ENCODE measurements at regions not wholly inside any gene's neighbourhood (a gene's known extent, or its start where the extent isn't known, plus 50 kb on each side); places are given as distances from the start of the nearest gene placed in this dataset.

- DNase-seq, result no peak
These were observed 149.0 kb upstream of the KCTD1 start for GRCh38 chr18:26697186-26697884.

GRCh38 chr18:26696786-26697185, 148.4 kb upstream of the KCTD1 start:
- no peak for DNase-seq

GRCh38 chr18:26696308-26696707, 148.0 kb upstream of the KCTD1 start:
- no peak for DNase-seq

DNA sequence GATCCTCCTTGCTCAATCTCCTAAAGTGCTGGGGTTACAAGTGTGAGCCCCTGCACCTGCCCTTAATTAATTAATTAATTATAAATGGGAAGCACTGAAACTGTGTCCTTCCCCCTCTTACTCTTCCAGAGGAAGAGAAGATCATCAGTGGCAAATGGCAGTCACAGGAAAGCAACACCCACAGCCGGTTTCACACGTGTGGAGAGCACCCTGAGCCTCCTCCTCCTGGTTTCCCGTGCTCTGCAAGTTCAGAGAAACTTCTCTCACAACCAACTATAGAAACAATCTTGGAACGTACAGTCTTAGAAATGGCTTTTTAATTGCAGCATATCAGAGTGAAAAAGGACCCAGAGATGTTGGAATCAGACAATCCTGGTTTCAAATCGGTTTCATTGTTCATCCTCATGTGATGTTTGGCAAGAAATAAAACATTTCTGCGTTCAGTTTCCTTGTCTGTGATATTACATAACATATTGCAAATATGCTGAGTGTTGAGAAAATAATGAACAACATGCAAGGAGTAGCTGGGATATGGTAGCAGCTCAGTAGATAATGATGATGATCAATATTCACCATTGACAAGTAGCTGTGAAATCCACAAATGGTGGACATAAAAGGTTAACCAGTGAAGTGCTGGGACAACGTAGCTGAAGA, 141.0 kb upstream of the KCTD1 start:
- no peak for DNase-seq

DNA sequence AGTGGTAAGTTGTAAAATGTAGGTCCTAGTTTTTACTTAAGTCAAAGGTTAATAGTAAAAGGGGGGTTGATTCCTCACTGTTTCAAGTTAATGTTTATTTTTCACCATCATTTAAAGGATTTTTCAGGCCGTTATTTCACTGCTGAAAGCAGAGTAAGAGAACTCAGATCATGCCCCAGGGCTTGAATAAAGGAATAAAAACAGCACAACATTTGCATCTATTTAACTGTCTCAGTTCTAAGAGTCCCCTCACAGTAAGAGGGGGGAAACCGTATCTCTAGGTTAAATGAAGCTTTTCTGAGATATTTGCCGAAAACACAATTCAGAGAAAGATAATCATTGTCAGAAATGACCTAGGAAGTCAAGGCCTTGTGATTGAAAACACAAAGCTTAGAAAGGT, 138.2 kb upstream of the KCTD1 start:
- no peak for DNase-seq

DNA sequence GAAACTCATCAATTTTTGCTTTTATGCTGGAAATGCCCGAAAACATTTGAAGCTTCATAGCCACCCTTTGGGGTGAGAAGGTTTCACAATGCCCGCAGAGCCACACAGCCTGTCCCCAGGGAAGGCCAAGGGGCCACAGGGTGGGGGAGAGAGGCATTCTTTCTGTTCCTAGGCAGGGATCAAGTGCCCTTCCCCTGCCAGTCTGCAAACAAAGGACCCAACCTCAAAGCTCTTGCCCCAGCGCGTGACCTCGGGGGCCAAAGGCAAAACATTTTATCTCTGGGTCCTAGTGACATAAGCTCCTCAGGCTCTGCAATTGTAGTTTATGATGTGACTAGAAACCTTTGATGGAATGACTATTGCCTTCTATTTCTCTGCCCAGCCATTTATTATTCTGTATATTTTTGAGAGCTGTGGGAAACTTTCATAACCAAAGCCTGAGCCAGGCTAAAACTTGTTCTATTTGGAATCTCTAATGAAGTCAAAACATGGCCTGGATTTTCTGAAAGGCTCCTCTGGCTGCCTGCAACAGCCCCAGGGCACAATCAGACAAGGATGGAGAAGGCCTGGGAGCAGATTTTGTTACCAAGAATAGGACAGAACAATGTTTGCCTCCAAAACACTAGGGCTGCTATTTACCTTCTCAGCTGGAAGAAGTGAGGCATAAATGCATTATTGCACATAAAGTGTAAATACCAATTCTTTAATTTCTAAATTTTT, 137.2 kb upstream of the KCTD1 start:
- DNase-seq, result no peak

GRCh38 chr18:26677957-26678356, 129.6 kb upstream of the KCTD1 start:
- no peak for DNase-seq

GRCh38 chr18:26667046-26667445, 118.7 kb upstream of the KCTD1 start:
- no peak for DNase-seq

DNA sequence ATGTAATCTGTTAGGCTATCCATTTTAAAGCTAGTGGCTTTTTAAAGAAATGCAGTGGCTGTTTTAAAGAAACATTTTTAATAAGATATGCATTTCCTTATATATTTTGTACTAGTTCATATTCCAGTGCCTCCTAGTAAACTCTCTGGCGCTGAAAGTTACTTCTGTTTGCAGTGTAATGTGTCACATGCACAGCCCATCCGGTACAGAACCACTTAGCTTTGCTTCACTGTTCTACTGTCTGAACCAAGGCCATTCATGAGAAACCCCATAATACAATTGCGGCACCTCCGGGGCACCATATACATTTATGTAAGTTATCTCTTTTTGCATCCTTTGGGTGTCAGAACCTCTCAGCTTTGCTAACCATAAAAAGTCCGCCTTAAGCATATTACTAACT, 114.6 kb upstream of the KCTD1 start:
- no peak for DNase-seq

- no peak for DNase-seq
These were observed 109.6 kb upstream of the KCTD1 start for GRCh38 chr18:26657631-26658581.

GRCh38 chr18:26656944-26657536, 108.7 kb upstream of the KCTD1 start:
- peak; percentile 32 for DNase-seq

- no peak for DNase-seq
These were observed 108.1 kb upstream of the KCTD1 start for GRCh38 chr18:26656431-26656943.

GRCh38 chr18:26655525-26656430, 107.4 kb upstream of the KCTD1 start:
- DNase-seq, result peak; percentile 12

DNA sequence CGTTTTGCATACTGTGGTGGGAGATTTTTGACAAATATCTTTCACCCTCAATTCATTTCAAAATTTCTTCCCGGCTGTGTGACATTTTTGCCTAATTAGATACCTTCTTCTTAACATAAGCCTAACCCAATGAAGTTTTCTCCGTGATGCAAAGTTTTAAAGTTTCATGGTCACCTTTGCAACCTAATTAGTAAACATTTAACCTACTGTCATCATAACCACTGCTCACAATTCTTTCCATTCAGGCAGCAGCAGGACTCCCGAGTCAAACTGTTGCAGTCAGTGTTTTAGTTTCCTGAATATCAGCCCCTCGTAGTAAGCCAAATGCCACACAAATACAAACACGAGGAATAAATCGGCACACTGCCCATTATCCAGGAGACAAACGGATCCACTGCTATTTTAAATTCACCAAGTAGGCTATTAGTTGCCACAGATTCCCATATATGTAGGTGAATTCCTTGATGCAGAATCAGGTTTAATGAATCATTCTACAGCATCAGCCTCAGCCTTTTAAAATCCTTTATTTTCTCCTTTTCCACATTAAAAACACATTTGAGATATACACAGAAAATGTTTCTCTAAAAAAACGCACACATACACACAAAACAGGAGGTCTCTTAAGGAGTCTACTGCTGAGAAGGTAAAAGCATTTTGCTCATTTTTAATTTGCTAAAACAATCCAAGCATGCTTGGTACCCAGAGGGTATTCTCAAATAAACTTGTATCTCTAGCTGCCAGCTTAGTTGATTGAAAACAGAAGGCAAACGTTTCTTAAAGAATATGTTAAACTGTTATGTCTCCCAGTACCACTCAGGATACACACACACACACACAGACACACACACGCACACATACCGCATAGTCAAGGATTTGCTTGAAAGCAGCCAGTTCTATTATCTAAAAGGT, 106.5 kb upstream of the KCTD1 start:
- DNase-seq, result no peak

DNA sequence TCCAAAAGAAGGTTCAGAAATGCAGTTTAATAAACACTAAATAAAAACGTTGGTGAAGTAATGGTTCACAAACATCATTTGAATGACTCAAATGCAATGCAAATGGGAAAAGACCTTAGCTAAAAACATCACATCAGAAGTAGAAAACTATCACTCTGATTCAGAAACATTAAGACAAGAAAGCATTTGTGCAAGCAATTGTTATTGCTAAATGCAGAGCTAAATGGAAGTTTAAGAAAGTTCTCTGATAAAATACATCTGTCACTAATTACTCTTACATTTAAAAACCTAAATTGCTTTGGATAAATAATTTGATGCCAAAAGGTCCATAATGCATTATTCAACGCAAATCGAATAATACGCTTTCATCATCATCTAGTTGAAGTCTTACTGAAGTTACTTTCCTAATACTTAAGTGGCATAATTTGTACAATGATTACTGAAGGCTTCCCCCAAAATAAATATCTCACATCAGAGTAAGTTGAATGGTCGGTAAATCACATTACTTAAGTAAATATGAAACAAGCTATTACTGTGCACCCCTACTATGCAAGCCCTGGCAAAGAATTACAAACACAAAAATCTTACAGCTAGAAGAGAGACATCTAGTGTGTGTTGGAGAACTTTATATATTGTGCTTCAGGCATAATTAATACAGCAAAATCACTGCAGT, 105.7 kb upstream of the KCTD1 start:
- no peak for DNase-seq

- DNase-seq, result no peak
These were observed 104.1 kb upstream of the KCTD1 start for GRCh38 chr18:26652501-26652900.

- DNase-seq, result no peak
These were observed 102.2 kb upstream of the KCTD1 start for GRCh38 chr18:26650310-26651268.

- peak; percentile 25 for DNase-seq
These were observed 100.8 kb upstream of the KCTD1 start for GRCh38 chr18:26649193-26649543.
